ENCODE measurements at regions not wholly inside any gene's neighbourhood (a gene's known extent, or its start where the extent isn't known, plus 50 kb on each side); places are given as distances from the start of the nearest gene placed in this dataset.
A peak's percentile ranks its signal among the peaks of the same experiment; 100 is the strongest.

DNA sequence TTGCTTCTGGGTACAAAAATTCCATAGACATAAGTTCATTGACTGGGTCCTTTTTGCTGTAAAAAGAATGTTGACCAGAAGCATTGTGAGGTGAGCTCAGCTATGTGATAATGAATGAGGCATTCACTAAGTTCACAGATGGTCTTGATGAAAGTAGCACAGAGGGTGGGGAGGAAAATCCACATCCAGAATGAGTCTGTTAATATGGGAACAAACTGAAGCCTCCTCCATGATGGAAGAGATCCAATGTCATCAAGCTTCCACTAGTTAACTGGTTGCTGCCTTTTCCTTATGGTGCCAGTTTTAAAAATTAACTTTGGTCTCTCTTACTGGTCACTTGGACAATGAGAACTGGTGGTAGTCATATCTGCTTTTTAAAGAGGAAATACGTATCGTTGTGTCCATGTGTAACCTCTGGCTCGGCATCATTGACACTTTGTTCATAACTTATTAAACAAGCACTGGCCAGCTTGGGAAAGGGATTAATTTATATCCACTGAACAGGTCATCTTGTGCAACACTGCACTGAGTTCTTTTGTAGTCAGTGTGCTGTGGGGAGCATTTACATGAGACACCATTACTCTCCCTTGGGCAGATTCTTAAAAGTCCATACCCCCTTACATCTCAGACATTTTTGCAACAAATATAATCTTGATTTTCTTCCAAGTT, 88.6 kb downstream of the ADAMTS1 start:
- H3K4me3 Mint-ChIP-seq = no peak overlapping the region
- no peak for ATAC-seq (replicated peaks)
- H3K9me3 Mint-ChIP-seq = no peaks in the 10 kb centered on the region
- DNase-seq = no peak
- peaks cover 0 to 5% of the 10 kb centered on the region in 2 donors for H3K27me3 Mint-ChIP-seq
- H3K36me3 Mint-ChIP-seq = no peaks in the 10 kb centered on the region
- no peak overlapping the region for H3K27ac Mint-ChIP-seq
- H3K4me1 Mint-ChIP-seq = no peaks in the 10 kb centered on the region

- Mint-ChIP-seq H3K27ac (no peak overlapping the region), H3K4me3 (no peak overlapping the region), H3K27me3 (peaks cover 0 to 5% of the 10 kb centered on the region in 2 donors), H3K4me1 (no peaks in the 10 kb centered on the region), H3K9me3 (no peaks in the 10 kb centered on the region), H3K36me3 (no peaks in the 10 kb centered on the region)
- no peak for ATAC-seq (replicated peaks)
- DNase-seq = no peak
Observed at GRCh38 chr21:26754853-26755252, 90.4 kb downstream of the ADAMTS1 start.

DNA sequence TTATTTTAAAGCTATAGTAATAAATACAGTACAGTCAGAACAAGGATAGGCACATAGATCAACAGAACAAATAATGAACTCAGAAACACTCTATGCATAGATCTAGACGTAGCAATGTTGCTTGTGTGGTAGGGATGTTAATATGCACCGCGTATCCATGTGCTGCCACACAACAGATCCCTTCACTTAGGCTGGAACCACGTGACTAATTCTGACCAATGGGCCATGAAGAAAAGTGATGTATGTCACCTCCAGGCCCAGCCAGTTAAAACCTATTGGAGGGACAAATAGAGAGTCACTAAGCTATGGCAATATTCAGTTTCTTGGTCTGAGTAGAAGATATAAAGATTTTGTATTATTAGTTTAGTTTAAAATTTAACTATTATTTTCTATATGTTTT, 91.4 kb downstream of the ADAMTS1 start:
- ATAC-seq (replicated peaks) (no peak), DNase-seq (no peak)
- no peaks in the 10 kb centered on the region for H3K9me3 Mint-ChIP-seq
- H3K4me1 Mint-ChIP-seq = no peaks in the 10 kb centered on the region
- no peaks in the 10 kb centered on the region for H3K36me3 Mint-ChIP-seq
- no peak overlapping the region for H3K27ac Mint-ChIP-seq
- peaks cover 0 to 5% of the 10 kb centered on the region in 2 donors for H3K27me3 Mint-ChIP-seq
- H3K4me3 Mint-ChIP-seq = no peak overlapping the region

- no peaks in the 10 kb centered on the region for H3K36me3 Mint-ChIP-seq
- ATAC-seq (replicated peaks) = no peak
Observed at GRCh38 chr21:26752849-26753248, 92.4 kb downstream of the ADAMTS1 start.

DNA sequence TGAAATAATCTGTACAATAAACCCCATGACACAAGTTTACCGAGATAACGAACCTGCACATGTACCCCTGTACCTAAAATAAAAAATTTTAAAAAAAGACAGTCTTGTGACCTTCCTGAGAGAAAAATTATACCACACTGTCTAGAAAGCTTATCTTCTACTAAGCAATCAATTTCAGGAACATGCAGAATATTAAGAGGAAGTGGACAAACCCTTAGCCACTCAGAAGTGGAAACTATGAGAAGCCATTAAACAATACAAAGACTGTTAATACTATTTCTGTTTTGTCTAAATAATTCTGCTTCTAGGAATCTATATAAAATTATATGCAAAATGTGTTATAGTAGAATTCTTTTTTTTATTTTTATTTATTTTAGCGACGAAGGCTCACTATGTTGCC, 93.9 kb downstream of the ADAMTS1 start:
- DNase-seq = no peak
- H3K27ac Mint-ChIP-seq = no peak overlapping the region
- no peaks in the 10 kb centered on the region for H3K4me1 Mint-ChIP-seq
- no peaks in the 10 kb centered on the region for H3K36me3 Mint-ChIP-seq
- ATAC-seq (replicated peaks) = no peak
- H3K4me3 Mint-ChIP-seq = no peak overlapping the region
- peaks cover 4 to 11% of the 10 kb centered on the region in 2 donors for H3K27me3 Mint-ChIP-seq
- no peaks in the 10 kb centered on the region for H3K9me3 Mint-ChIP-seq

More at GRCh38 chr21:26752849-26753248, 92.4 kb downstream of the ADAMTS1 start:
- no peak overlapping the region for H3K27ac Mint-ChIP-seq
- H3K9me3 Mint-ChIP-seq = no peaks in the 10 kb centered on the region
- H3K4me1 Mint-ChIP-seq = no peaks in the 10 kb centered on the region
- no peak overlapping the region for H3K4me3 Mint-ChIP-seq
- H3K27me3 Mint-ChIP-seq = peaks cover 0 to 5% of the 10 kb centered on the region in 2 donors
- no peak for DNase-seq

DNA sequence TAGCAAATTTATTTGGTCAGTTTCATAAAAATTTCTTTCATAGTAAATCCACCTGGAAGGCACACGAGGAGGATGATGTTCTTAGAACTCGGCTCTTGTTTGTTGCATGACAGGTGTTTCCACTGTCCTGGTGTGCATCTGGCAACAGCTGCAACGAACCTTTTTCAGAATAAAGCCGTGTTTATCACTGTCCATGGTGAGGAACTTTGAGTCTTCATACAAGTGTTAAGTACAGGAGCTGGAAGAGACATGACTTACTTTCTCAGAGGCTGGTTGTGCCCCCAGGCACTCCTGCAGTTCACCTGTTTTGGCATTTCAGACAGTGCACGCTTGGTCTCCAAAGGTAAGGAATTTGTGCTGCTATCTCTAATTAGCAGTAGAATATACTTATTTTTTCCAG, 97.1 kb downstream of the ADAMTS1 start:
- no peaks in the 10 kb centered on the region for H3K9me3 Mint-ChIP-seq
- H3K4me3 Mint-ChIP-seq = no peak overlapping the region
- H3K27me3 Mint-ChIP-seq = peaks cover 4 to 6% of the 10 kb centered on the region in 2 donors
- H3K4me1 Mint-ChIP-seq = no peaks in the 10 kb centered on the region
- H3K27ac Mint-ChIP-seq = no peak overlapping the region
- ATAC-seq (replicated peaks) = no peak
- DNase-seq = no peak
- H3K36me3 Mint-ChIP-seq = no peaks in the 10 kb centered on the region

GRCh38 chr21:26747216-26747615, 98.0 kb downstream of the ADAMTS1 start:
- Mint-ChIP-seq H3K4me1 (no peaks in the 10 kb centered on the region), H3K27me3 (peaks cover 4 to 6% of the 10 kb centered on the region in 2 donors), H3K36me3 (no peaks in the 10 kb centered on the region), H3K9me3 (no peaks in the 10 kb centered on the region), H3K4me3 (no peak overlapping the region), H3K27ac (no peak overlapping the region)
- DNase-seq = no peak
- no peak for ATAC-seq (replicated peaks)

DNA sequence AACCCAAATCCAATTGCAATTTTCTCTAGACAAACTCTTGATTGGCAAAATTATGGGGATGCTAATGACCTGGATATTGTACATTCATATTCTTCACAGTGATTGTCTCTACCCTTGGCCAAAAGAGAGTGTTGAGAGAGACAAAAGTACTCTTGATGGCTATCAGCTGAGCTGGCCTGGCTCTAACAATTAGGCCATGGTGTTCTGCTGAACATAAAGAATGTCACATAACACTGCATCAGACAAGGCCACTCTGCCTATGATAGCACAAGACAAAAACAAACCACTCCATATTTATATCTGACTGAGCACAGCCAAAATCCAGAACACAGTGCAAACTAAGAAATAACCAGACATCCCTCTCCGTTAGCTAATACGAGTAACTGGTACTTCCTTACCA, 101.7 kb downstream of the ADAMTS1 start:
- DNase-seq (no peak), ATAC-seq (replicated peaks) (no peak)
- no peaks in the 10 kb centered on the region for H3K9me3 Mint-ChIP-seq
- no peak overlapping the region for H3K4me3 Mint-ChIP-seq
- no peak overlapping the region for H3K27ac Mint-ChIP-seq
- peaks cover 4 to 6% of the 10 kb centered on the region in 2 donors for H3K27me3 Mint-ChIP-seq
- no peaks in the 10 kb centered on the region for H3K4me1 Mint-ChIP-seq
- H3K36me3 Mint-ChIP-seq = no peaks in the 10 kb centered on the region

GRCh38 chr21:26739189-26739588, 106.0 kb downstream of the ADAMTS1 start:
- Mint-ChIP-seq H3K27me3 (peaks cover 1 to 10% of the 10 kb centered on the region in 2 donors), H3K36me3 (no peaks in the 10 kb centered on the region), H3K4me1 (no peaks in the 10 kb centered on the region), H3K27ac (no peak overlapping the region), H3K4me3 (no peak overlapping the region), H3K9me3 (no peaks in the 10 kb centered on the region)
- DNase-seq = no peak
- ATAC-seq (replicated peaks) = no peak

GRCh38 chr21:26736449-26736848, 108.8 kb downstream of the ADAMTS1 start:
- no peak for DNase-seq
- no peak overlapping the region for H3K27ac Mint-ChIP-seq
- H3K9me3 Mint-ChIP-seq = no peaks in the 10 kb centered on the region
- H3K27me3 Mint-ChIP-seq = peaks cover 10 to 12% of the 10 kb centered on the region in 2 donors
- no peaks in the 10 kb centered on the region for H3K36me3 Mint-ChIP-seq
- no peak overlapping the region for H3K4me3 Mint-ChIP-seq
- no peaks in the 10 kb centered on the region for H3K4me1 Mint-ChIP-seq
- no peak for ATAC-seq (replicated peaks)

- DNase-seq (no peak), ATAC-seq (replicated peaks) (peak; percentile 71 to 73)
- no peak overlapping the region for H3K27ac Mint-ChIP-seq
Observed at GRCh38 chr21:26732432-26733221, 112.6 kb downstream of the ADAMTS1 start.

DNA sequence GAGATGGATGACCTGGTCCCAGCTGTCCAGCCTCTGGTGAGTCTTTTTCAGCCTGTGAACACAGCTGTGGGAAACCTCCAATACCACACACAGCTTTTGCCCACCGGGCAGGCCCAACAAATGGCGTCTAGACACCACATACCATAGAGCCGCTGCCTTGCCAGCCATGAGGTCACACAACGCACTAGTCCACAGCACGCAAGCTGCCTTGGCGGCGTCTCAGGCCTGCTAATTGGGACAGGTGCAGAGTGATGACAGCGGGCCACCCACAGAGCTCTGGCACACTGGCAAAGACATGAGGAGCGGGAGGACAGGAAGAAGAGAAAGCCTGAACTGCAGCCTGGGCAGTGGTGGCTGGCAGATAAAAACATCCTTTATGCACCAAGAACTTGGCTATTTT, 125.5 kb downstream of the ADAMTS1 start:
- Mint-ChIP-seq H3K36me3 (no peaks in the 10 kb centered on the region), H3K27ac (no peak overlapping the region), H3K27me3 (peaks cover 3 to 5% of the 10 kb centered on the region in 2 donors), H3K4me1 (no peaks in the 10 kb centered on the region), H3K9me3 (no peaks in the 10 kb centered on the region), H3K4me3 (no peak overlapping the region)
- ATAC-seq (replicated peaks) = no peak
- no peak for DNase-seq

More at GRCh38 chr21:26732432-26733221, 112.6 kb downstream of the ADAMTS1 start:
- Mint-ChIP-seq H3K36me3 (no peaks in the 10 kb centered on the region), H3K4me3 (no peak overlapping the region), H3K4me1 (no peaks in the 10 kb centered on the region), H3K27me3 (peaks cover 16 to 24% of the 10 kb centered on the region in 2 donors), H3K9me3 (no peaks in the 10 kb centered on the region)

GRCh38 chr21:26717146-26717739, 128.0 kb downstream of the ADAMTS1 start:
- ATAC-seq (replicated peaks) (no peak), DNase-seq (no peak)
- no peak overlapping the region for H3K4me3 Mint-ChIP-seq
- no peaks in the 10 kb centered on the region for H3K4me1 Mint-ChIP-seq
- no peak overlapping the region for H3K27ac Mint-ChIP-seq
- no peaks in the 10 kb centered on the region for H3K9me3 Mint-ChIP-seq
- H3K27me3 Mint-ChIP-seq = peaks cover 3 to 5% of the 10 kb centered on the region in 2 donors
- no peaks in the 10 kb centered on the region for H3K36me3 Mint-ChIP-seq

- peaks cover 3 to 5% of the 10 kb centered on the region in 2 donors for H3K27me3 Mint-ChIP-seq
- H3K4me1 Mint-ChIP-seq = no peaks in the 10 kb centered on the region
- DNase-seq (no peak), ATAC-seq (replicated peaks) (peak; percentile 43 to 53)
- no peak overlapping the region for H3K27ac Mint-ChIP-seq
- H3K9me3 Mint-ChIP-seq = no peaks in the 10 kb centered on the region
- no peak overlapping the region for H3K4me3 Mint-ChIP-seq
- H3K36me3 Mint-ChIP-seq = no peaks in the 10 kb centered on the region
Observed at GRCh38 chr21:26715878-26716506, 129.2 kb downstream of the ADAMTS1 start.
